Cerebellar cortex (tissue), 1 donor: ENCODE measurements at regions not wholly inside any gene's neighbourhood (a gene's known extent, or its start where the extent isn't known, plus 50 kb on each side); places are given as distances from the start of the nearest gene placed in this dataset.

Source experiments
- DNase-seq: peaks from one replicate; pipeline ENCODE4 v3.0.0-alpha.2; 2015; ENCODE audit warnings: low spot score

DNA sequence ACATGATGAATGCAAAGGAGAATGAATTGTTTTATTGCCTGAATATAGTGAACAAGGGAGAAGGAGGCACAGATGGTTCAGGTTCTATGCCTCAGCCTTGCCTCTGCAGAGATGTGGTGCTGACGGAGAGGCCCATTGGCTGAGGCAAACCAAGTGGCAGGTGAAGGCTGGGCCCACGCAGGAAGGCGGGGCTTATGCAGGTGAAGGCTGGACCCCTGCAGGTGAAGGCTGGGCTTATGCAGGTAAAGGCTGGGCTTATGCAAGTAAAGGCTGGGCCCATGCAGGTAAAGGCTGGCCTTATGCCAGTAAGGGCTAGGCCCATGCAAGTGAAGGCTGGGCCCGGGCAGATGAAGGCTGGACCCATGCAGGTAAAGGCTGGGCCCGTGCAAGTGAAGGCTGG lies 414.7 kb downstream of the LRATD1 start:
- DNase-seq: no peak

DNA sequence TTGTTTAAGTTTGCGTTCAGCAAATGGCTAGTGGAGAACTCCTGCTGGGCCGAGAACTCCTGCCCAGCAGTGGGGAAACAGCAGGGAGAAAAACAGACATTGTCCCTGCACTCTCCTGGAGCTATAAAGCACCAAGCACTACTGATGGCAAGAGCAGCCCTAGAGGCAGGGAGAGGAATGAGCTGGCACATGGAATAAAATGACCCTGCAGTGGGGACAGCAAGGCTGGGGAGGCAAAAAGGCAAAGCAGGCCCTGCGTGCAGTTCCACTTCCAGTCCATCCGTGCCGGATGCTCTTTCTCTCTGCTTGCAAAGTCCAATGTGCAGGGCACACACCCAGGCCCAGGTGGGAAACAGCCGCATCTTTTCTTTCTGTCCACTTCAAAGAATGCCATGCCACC lies 415.5 kb downstream of the LRATD1 start:
- DNase-seq: no peak

DNA sequence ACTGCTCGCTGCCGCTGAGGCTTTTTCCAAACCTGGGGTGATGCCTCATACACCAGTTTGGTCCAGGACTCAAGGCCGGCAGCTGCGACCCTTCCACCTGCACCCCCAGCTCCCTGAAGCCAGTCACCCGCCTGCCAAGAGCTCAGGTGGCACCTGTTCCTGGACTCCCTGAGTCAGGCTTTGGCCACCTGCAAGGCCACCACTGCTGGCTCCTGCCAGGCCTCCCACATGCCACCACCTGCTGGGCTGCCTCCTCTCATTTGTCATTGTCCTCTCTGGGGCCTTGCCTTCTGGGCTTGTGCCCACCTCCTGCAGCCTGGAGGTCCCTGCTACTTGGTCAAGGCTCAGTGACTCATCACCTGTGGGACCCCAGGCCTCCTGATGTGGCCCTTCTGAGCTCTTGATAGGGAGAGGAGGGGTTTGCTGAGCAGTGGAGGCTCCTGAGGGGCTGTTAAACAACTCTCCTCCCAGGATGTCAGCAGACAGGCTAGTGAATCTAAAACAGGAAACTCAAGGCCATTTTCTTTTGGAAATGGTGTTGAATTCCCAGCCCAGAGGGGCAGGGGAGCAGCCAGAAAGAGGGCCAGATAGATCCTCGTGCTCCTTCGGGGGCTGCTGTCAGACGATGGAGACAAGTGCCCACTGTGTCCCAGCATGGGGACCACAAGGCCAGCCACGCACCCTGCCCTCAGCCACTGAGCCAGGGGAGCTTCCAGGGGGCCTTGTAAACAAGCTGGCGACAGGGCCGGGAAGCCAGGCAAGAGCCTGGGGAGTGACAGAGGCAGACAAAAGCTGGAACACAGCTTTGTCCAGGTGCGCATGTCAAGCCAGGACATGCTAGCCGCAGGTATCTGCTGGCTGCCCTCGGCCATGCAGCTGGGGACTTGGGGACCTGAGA lies 416.8 kb downstream of the LRATD1 start:
- DNase-seq: peak; percentile 31

DNA sequence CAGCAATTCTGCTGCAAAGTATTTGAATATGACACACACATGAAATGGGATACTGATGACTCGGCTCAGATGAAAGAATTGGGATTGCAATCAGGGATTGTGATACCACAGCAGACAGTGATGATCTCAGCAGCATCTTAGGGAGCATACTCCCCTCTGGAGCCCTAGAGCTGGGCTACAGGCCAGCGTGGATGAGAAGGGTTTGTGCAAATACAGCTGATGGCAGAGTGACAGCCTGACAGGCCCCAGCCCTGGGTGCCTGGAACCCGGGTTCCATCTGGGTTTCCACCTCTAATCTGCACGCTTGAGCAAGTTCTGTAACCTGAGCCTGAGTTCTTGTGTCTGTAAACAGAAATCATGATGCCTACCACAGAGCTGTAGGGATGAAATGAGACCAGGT lies 418.0 kb downstream of the LRATD1 start:
- peak; percentile 4 for DNase-seq

DNA sequence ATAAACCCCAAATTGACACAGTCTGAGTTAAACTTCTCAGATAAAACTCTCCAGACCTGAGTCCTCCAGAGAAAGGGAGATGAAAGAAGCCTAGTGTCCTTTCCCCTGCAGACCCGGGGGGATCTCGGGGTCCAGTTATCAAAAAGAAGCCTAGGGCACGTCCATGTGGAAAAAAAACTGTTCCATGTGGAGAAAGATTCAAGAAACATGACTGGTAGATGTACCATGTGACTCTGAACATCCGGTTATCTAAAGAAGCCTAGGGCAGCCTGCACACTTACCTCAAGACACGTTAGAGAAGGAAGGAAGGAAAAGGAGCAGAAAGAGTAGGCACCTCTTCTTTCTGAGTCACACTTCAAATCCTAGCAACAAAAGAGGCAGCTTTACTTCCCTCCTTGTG lies 421.0 kb downstream of the LRATD1 start:
- no peak for DNase-seq

DNA sequence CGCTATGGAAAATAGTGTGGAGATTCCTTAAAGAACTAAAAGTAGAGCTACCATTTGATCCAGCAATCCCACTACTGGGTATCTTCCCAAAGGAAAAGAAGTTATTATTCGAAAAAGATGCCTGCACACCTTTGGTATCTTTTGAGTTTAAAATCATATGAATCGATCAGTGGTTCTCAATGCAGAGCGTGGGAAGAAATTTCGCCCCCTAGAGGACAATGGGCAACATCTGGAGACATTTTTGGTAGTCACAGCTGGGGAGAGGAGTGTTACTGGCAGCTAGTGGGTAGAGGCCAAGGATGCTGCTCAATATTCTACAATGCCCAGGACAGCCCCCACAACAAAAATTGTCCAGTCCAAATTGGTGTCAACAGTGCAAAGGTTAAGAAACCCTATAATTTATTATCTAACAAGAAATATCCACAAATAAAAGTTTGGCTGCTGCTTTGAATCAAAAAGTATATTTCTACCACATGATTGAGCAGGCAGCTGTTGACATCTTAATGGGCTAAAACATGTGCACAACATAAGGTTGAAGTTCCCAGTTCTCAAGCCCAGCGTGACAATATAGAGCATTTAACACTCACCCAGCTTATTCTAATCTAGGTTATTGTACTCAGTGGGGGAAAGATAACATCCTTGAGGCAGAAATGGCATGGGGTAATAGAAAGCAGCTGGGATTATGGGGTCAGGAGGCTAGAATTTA lies 425.7 kb downstream of the LRATD1 start:
- DNase-seq: peak; percentile 26

DNA sequence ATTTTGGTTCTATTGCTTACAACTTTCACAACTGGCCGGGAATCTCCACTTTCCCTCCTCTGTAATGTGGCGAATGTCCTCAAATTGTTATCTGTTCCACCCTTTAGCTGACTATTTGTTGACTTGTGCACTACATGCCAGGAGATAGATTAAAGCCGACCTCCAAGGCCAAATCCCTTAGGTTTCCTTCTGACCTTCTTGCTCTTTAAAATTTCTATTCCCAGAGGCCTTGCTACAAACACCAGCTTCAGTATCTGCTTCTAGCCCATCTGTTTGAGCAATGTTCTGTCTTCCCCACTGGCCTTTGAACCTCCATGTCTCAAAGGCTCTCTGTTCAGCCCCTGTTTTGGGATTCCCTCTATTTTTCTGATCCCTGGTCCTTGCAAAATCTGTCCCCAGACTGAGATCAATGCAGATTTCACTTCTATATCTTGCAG lies 426.2 kb downstream of the LRATD1 start:
- DNase-seq: no peak

DNA sequence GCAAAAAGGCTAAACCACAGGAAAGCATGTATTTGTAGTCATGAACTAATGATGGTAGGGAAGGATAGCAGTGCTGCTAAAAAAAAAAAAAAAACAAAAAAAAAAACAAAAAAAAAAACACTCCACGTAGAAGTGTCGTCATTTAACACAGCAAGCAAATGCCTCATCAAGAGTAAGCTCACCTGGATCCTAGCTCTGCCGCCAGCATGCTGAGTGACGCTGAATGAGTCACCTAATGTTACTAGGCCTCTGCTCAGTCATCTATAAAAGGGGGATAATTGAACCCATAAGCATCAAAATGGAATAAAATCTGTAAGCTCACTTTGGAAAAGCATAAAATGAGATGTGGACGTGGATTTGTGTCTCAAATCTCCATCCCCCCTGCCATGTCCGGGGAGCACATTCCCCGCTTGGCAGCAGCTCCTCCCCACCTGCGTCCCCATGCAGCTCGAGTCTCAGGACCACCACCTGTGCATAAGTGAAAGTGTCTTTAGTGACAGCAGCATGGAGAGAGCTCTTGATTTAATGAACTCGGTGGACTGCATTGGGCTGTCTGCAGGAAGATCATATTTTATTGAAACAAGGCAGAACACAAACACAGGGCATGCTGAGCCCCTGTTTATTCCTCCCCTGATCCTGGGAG lies 427.5 kb downstream of the LRATD1 start:
- DNase-seq: no peak

DNA sequence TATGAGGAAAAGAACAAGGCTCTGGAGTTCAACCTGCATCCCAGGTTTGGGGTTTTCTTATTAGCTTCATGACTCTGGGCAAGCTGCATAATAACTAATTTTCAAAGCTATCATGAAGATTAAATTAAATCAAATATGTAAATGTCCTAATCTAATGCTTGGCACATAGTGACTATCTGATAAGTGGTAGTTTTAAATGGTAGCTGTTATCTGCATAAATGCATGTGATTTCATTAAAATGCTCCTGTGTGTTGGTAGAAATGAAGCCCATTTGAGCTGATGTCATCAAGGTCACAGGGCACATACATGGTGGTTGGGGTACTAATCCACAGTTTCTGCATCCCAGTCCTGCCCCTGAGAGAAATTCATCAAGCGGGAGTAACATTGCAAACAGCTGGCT lies 428.8 kb downstream of the LRATD1 start:
- DNase-seq: no peak

DNA sequence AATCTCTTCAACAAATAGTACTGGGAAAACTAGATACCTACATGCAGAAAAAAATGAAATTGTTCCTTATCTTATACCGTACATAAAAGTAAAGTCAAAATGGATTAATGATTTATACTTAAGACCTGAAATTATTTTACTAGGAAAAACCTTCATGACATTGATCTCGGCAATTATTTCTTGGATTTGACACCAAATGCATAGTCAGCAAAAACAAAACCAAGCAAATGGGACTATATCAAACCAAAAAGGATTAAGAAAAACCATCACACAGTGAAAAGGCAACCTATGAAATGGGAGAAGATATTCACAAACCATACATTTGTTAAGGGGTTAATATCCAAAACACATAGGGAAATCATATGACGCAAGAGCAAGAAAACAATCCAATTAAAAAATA lies 433.6 kb downstream of the LRATD1 start:
- no peak for DNase-seq

DNA sequence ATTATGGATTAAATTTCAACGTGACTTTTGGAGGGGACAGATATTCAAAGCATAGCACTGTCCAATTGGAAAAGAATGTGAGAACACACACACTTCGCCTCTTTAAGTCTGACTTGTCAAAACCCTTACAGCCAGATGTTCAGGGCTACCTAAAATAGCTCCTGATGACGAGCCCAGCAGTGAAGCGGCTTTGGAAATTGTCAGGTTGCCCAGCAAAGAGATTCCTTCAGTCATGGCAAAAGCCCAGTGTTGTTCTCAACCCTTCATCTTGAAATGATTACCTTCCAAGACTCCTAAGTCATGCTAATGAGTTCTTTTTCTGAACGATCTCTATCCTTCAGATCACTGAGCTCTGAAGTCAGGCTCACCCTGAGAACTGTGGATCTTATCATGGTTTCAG lies 436.6 kb downstream of the LRATD1 start:
- DNase-seq: no peak

DNA sequence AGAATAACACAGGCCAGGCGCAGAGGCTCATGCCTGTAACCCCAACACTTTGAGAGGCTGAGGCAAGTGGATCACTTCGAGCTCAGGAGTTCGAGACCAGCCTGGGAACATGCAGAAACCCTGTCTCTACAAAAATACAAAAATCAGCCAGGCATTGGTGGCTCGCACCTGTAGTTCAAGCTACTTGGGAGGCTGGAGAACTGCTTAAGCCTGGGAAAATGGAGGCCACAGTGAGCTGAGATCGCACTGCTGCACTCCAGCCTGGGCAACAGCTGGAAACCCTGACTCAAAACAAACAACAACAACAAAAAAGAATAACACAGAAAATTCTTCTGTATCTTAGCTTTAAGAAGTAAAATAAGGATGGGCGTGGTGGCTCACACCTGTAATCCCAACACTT lies 440.3 kb downstream of the LRATD1 start:
- no peak for DNase-seq

DNA sequence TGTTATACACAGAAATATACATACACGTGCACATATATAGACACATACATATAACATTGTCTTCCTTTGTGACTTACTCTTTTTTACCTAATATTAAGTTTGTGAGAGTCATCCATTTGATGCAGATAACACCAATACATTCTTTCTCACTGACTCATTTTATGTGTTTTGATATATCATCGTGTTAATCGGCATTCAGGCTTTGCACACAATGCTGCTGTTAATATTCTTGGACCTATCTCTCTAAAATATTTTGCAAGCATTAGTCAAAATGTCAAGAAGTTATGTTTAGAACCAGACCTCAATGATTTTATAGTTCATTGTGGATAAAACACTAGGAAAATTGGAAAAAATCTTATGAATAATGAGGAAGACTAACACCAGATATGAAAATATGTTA lies 441.1 kb downstream of the LRATD1 start:
- DNase-seq: no peak

DNA sequence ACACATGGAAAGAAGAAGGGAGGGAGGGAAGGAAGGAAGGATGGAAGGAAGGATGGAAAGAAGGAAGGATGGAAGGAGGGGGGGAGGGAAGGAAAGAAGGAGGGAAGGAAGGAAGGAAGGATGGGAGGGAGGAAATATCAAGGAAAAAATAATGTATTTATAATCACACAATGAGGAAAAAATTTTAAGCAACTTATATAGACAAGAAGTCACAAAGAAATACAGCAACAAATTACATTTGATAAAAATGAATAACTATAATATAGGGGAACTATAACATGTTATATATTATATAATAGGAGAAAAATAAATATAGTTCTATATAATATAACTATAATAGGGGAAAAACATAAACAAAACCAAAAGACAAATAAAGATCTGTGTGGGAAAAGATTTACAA lies 441.8 kb downstream of the LRATD1 start:
- DNase-seq: no peak

DNA sequence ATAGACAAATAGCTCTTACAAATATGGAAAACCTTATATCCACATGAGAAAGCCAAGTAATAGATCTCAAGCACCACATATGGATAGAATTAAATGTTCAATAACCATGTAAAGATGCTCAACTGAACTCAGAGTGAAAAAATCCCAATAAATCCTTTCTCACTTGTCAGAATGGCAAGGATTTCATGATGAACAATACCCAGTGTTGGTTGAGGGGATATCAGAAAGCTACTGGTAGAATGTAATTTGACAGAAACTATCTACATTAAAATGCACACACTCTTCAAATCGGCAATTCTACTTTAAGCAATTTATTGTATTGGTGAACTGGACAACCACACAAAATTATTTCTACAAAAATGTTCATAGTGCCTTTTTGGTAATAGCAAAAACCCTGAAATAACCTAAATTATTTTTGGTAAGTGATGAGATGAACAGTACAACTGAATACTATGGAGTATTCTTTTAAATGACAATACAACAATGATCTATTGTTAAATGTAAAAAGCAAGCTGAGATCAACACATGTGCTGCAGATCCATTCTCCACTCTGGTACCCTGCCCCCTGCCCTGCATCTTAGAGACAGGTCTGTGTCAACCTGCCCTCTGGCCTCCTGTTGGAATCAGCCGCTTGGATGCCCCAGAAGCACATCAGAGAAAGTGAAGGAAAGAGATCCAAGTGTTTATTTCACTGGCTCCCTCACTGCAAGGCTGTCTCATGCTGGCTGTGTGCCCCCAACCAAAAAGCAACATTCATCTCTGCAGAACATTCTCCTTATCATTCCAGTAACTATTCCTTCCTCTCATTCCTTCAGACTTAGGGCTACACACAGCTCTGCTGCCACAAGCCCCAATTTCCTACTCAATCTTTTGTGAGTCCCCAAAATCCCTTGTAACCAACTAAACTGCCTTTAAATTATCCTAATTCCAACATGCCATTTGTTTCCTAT lies 442.5 kb downstream of the LRATD1 start:
- DNase-seq: no peak

DNA sequence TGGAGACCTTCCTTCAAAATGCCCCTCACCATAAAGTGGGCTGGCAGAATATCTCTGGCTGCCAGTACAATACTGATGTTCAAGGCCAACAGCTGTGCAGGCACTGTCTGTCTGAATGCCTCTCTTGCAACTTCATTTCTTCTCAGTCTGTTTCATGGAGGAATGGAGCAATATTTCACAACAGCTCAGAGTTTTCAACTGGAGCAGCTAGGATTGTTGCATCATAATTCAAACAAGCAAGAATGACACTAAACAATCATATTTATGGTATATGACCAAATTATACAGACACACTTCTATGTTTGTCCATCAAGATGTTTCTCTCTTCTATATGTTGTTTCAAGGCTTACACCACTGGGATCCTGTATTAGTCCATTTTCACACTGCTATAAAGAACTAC lies 444.2 kb downstream of the LRATD1 start:
- DNase-seq: no peak

DNA sequence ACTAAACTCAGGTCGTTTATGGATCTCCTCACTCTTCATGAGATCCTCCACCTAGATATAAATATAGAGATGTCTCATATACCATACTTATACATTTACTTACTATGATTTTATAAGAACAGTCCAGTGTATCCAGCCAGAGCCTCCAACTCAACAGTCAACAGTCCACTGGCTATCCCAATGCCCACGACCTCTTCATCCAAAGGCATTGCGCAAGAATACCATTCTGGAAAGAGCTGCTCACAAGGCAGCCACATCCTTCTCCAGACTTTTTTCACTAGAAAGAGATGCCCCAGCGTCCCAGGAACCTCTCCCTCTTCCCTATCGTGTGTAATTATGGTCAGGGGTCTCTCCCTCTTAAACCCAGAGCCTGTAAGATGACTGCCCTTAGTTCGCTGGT lies 448.8 kb downstream of the LRATD1 start:
- DNase-seq: no peak

DNA sequence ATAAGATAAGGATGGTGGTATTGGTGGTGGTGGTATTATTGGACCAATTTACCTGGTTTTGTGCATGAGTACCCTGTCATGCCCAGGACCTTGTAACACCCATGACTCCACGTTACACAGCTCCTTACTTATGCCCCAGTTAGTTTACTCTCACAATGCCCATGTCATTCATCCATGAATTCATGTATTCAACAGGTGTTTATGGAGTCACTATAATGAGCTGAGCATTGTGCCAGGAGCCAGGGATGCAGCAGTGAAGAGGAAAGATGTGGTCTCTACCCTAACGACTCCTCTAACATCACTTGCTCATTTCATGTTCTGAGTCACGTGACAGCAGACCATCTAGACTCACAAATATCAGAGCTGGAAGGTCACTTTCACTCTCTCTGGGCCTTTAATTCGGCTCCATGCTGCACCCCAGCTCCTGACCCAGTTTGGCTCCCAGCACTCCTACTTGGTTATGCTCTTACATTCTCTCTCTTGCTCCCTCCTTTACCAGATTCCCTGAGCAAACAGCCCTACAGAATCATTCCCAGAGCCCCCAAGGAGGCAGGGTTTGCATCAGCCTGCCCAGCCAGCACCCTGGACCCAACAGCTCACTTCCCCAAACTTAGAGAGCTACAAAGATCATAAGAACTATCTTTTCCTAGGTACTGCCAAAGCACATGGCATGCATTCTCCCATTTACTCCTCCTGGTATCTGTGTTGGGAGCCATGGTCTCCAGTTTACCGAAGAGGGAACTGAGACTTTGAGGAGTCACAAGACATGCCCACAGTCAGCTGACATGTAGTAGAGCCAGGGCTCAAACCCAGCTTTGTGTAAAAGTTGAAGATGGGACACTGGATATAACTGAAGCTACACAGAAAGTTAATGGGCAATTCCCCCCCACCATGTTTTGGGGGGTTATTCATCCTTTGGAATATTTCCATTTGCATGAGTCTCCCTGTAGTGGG lies 449.9 kb downstream of the LRATD1 start:
- DNase-seq: no peak

DNA sequence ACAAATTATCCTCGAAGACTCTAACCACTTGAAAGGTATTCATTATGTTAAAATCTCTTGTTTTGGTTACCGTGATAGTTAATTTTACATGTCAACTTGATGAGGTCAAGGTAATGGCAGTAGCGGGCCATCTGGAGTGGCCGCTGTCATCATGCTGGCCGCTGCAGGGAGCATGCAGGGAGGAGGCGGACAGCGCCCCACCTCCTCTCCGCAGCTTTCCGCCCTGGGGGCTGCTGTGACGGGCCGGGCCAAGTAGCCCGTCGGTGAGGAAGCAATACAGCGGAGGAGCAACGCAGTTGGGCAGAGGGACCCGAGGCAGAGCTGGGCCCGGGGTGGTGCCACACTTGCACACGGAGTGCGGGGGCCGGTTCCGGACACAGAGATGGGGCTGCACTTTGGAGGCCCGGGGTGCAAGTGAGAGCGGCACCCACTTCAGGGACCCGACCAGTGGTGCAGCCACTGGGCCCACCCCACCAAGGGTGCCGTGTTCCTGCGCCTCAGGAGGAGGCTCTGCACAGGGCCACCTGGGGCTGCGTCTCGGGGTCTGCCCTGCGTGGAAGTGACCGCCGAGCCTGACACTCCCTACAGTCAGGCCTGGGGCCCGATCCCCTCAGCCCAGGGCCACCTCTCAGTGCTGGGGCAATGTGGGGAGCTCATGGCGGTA lies 452.4 kb downstream of the LRATD1 start:
- DNase-seq: no peak

DNA sequence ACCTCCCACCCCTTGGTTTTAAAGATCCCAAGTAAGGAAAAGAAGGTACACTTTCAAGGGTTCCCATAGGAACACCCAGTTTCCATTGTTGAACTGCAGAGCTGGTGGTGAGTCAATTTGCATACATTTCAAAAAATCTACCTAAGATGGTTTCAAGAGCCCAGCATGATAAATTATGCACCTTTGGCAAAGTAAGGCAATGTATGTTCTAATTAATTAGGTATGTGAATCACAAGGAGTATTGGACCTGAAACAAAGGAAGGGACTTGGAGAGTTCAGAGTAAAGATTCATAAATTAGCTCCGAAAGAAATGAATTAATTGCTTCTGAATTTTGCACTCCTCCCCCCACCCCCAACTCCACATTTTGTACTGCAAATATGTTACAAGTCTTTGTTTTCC lies 459.7 kb downstream of the LRATD1 start:
- DNase-seq: no peak
